GM19467 (cell line): ENCODE measurements at regions not wholly inside any gene's neighbourhood (a gene's known extent, or its start where the extent isn't known, plus 50 kb on each side); places are given as distances from the start of the nearest gene placed in this dataset.

Experiments
- ATAC-seq: cut with Tn5 transposase; IDR thresholded peaks from one replicate; pipeline ENCODE4 v1.9.1; 2021; ENCODE audit warnings: mild to moderate bottlenecking, moderate library complexity; ENCODE audit not compliant: unreplicated experiment

DNA sequence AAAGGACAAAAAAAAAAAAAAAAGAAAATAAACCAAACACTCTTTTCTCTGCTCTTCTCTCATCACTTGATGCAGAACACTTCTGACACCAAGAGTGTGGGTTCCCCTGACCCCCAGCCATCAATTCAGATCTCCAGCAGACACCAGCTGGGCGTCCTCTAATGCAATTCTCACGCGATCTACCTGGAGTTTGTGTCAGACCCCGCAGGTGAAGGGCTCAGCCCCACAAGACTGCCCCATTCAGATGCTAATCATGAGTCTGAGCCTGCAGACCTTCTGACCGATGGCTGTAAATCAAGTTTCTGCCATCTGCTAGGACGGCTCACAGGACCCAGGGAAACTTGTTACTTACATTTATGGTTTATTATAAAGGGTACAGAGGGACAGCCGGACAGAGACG is 133.6 kb upstream of the C1orf174 start:
- ATAC-seq, result no peak

DNA sequence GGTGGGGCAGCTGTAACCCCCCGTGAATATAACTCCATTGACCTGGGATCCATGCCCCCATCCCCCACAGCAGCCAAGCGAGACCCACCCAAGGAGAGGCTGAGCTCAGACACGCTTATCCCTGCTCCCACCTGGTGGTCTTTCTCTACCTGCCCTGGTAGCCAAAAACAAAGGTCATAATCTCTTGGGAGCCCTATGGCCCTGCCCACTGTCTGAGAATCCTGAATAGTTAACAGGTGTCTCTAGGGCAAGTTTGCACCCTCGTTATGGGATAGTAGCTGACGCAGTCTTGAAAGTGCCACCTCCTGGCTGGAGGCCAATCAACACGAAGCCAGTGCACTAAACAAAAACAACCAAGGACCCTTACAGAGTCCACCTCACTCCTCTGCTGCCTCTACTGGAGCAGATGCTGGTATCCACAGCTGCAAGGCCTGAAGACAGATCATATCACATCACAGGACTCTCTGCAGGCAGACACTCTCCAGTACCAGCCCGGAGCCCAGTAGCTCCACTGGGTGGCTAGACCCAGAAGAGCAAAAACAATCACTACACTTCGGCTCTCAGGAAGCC is 134.3 kb upstream of the C1orf174 start:
- ATAC-seq, result no peak

DNA sequence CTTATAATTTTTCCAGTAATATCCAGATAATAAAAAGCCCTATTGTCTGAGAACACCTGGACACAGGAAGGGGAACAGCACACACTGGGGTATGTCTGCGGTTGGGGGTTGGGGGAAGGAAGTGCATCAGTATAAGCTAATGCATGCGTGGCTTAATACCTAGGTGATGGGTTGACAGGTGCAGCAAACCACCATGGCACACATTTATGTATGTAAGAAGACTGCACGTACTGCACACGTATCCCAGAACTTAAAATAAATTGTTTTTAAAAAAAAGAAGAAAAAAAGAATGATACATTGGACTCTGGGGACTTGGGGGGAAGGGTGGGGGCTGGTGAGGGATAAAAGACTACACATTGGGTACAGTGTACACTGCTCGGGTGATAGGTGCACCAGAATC is 144.9 kb upstream of the C1orf174 start:
- ATAC-seq, result no peak

DNA sequence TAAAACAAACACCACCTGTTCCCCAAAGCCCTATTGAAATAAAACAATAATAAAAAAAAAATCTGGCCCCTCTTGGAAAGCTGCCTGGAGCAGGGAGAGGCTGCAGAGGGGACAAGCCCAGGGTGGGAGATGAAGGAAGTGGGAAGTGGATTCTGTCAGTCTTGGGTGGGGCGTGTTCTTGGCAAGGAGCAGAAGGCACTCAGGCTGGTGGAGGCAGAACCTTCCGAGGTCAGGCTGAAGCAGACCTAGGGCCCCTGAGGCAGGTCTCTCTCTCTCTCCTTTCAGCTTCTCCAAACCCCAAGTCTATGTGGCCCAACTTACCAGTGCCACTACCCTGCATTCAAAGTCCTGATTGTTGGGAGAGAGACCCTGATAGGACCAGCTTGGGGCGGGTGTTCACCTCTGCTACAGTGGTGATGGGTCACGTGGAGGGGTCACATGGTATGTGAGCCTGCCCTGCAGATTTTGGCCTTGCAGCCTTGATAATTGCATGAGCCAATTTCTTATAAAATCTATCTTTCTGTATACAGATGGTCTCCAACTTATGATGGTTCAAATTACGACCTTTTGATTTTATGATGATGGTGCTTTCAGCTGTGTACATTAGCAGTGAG is 145.4 kb upstream of the C1orf174 start:
- no peak for ATAC-seq

DNA sequence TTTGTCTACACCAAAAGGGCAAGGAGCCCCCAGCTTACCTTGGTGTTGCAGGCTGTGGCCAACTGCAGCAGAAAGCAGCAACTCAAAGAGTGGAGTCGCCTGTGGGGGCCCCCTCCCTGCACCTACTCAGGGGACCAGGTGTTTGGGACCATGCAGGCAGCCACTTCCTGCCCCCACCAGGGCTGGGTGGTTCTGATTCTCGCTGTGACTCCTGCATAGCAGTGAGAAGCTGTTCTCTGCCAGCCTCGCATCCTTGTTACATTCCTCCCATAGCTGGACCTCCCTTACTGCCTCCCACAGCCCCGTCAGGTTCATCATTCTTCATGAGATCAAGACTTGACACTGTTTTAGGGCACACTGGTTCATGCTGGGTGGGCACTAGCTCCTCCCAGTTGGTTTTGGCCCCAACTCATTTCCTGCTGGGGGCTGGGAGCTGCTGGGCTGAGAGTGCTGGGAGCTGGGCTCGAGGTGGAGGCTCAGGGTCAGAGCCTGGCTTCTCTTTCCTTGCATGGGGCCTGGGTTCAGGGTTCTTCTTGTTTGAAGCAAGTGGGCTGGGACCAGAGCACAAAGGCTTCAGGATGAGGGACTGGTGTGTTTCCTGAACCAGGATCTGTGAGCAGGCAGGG is 146.9 kb upstream of the C1orf174 start:
- no peak for ATAC-seq

DNA sequence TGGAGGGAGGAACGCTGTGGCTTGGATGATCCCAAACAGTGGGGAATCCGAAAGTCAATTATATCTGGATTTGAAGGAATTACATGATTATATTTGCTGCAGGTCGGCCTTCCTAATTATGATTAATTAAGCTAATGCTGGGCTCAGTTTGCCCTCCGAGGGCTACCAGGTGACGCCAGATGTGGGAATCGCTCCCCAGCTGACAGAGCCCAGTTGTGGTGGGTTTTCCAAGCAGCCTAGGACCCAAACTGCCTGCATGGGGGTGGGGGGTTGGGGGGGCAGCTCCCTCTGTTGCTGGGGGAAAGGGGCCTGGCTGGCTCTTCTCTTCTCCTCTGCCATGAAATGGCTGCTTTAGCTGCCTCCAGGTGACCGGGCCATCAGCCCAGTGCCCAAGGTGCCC is 147.6 kb upstream of the C1orf174 start:
- ATAC-seq, result no peak

DNA sequence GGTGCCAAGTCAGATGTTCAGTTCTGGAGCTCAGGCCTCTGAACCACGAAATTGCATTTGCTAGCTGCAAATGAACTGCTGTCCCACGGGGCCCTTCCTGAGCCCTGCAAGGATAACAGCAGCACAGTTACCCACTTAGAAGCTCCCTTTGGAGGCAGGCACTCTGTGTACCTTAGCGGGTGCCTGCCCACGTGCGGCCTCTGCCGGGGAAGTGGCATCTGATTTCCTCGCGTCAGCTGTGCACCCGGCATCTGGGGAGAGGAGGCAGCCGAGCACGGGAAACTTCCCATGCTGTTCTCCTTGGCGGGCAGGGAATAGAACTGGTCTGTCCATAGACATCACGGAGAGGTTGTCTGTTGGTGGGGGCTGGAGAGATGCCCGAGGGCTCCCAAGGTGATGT is 148.0 kb upstream of the C1orf174 start:
- no peak for ATAC-seq

DNA sequence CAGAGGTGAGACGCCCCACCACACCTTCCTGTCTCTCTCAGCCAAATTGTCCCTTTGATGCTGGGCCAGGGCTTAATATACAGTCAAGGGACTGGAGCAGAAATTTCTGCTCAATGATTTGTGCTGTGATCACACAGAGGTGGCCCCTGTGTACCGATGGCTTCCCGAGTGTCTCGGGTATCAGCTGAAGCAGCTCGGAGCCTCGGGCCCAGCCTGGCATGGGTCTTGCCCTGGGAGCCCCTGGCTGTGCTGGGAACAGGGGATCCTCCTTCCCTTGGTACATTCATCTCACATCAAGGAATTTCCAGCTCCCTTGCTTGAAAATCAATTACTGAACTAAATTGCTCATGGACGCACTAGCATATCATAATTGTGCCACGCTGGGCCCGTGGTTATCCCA is 148.8 kb upstream of the C1orf174 start:
- no peak for ATAC-seq

DNA sequence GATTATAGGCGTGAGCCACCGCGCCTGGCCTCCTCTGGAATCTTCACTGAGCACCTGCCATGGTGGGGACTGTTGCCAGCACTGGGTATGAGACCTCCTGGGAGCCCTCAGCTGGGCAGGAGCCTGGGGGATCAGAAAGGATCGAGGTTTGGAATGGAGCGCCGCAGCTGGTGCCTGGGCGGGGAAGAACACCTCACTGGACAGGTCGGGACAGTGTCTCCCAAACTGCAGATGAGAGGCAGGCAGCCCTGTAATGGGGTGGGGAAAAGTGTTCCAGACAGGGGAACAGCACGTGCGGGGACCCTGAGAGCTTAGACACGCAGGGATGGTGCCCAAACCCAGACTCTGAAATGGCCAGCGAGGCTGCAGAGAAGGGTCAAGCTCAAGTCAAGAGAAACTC is 150.9 kb upstream of the C1orf174 start:
- ATAC-seq, result no peak

DNA sequence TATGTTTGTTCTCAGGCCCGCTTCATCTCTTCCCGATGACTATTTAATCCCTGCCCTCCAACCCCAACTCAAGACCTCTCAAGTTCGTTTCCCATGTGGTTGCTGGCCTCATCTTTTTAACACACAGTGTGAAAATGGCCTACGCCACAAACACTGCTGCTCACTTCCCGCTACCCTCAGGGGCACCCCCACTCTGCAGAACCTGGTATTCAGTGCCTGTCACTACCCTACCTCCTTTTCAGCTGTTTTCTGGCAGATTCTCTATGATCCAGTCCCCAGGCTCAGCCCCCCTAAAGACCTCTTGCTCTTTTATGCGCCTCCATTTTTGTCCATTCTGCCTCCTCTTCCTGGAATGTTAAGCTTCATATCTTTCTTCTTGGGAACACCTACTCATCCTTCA is 152.6 kb upstream of the C1orf174 start:
- no peak for ATAC-seq

DNA sequence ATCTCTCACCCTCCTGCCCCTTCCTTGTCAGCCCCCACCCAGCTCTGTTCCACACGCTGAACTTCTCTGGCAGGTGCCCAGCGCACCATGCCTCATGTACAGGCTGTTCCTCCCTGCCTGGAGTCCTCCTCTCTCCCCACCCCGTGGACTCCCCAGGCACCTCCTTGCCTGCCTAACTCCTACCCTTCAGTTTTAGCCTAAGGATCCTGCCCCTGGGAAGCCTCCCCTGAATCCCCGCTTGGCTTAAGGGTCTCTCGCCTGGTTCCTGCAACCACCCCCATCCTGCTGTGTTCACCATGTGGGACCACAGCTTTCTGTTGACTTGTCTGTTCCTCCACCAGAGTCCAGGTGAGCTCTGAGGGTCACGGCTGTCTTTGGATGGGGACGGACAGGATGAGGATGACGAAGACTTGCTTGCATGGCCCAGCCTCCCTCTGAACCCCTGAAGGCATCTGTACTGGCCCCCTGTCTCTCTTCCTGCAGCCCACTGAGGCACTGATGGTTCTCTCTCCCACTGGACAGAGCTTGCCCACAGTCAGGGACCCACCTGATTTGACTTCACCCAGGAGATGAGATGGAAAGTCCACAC is 153.2 kb upstream of the C1orf174 start:
- ATAC-seq, result no peak

DNA sequence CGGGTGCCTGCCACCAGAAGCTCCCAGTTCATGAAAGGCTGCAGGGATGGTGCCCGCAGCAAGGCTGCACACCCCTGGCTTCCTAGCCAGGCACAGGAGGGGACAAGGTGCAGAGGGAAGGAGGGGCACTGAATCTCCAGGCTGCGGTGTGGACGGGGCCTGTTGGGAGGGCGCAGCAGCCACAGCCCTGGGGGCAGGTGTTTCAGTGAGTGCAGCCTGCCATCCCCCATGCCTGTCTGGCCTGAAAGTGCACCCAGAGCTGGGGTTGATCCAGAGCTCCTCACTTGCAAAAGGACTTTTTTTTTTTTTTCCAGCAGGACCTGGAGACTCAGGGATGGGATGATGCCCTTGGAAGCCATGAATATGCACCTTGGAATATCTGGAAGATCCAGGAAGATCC is 153.7 kb upstream of the C1orf174 start:
- ATAC-seq, result no peak

DNA sequence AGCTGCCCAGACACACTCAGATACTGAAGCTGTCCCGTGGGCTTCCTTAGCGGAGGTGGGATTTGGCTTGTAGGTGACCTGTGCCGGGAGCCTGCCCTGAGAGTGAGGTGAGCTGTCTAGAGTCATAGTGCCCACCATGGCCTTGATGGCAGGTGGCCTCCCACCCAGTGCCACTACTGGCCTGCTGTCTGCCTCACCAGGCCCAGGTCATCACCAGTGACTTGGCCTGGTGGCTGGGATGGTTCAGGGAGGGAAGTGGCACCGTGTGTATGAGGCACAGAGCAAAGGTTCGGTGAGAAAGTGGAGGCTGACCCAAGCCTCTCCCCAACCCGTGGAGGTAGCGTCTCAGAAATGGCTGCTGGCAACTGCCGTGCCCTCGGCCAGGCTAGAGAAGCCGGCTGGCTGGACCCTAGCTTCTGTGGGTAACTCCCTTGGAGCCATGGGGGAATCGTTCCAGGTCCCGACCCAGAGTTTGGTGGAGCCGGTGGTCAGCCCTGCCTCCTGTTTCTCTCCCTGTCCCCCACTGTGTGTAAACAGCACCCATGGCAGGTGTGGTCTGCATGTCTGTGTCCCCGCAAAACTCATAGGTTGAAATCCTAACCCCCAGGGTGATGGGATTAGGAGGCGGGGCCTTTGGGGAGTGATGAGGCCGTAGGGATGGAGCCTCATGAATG is 155.4 kb upstream of the C1orf174 start:
- no peak for ATAC-seq

DNA sequence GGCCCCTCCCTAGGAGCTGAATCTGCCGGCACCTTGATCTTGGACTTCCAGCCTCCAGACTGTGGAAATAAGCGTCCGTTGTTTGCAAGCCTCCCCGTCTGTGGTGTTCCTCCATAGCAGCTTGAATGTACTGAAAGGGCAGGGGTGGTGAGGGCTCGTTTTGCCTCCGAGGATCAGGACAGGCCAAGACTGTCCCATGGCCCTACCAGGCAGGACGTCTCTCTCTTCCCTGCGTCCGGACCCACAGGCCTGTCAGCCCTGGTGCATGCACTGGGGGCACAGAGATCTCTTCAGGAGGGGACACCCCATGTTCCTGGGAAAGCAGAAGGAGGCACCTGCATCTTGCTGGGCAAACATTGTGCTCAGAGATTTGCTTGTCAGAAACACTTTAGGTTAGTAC is 156.3 kb upstream of the C1orf174 start:
- no peak for ATAC-seq

DNA sequence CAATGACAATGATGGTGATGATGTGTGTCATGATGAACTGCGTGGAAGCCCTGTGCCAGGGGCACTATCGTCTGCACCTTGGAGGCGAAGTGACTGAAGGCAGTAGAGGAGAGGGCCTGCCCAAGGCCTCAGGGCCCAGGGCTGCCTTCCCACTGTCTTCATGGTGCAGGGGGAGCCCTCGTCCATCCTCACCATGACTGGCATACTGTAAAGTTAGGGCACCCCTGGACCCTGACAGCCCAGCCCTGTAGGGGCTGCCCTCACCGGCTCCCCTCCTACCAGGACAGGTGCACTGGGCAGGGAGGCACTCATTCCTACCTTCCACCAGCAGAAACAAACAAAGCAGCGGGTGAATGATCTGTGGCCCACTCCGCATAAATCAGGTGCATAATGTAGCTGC is 156.9 kb upstream of the C1orf174 start:
- no peak for ATAC-seq

DNA sequence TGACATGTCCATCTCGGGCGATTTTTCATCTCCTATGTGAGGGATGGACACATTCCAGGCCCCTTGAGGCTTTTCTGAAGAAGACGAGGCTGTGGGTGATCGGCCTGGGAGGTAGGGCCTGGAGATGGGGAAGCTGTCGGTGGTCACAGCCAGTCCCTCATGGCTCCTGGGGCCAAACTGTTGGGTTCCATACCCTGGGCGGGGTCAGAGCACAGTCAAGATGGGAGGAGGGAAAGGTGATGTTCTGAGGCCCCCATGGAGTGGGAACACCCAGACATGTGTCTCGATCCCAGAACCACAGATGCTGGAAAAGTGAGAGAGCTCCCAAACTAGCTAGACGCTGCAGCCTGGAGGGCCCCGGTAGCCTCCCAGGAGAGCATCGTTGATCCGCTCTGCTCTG is 157.5 kb upstream of the C1orf174 start:
- ATAC-seq, result no peak

DNA sequence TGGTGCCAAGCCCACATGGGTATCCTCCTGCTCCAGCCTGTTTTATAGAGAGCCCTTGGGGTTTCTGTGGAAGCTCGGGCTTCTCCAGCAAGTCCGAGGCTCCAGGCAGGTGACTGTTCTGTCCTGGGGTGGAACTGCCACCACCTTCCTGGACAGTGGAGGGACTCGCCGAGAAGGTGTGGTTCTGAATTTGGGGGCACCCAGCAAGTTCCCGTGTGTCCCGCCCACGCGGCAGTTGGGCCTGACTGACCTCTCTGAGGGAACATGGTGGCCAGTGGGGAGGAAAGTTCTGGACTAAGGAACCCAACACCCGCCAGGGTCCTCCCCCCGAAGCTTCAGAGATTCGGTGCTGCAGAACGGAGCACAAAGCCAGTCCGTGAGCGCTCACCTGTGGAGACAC is 158.1 kb upstream of the C1orf174 start:
- ATAC-seq, result no peak

DNA sequence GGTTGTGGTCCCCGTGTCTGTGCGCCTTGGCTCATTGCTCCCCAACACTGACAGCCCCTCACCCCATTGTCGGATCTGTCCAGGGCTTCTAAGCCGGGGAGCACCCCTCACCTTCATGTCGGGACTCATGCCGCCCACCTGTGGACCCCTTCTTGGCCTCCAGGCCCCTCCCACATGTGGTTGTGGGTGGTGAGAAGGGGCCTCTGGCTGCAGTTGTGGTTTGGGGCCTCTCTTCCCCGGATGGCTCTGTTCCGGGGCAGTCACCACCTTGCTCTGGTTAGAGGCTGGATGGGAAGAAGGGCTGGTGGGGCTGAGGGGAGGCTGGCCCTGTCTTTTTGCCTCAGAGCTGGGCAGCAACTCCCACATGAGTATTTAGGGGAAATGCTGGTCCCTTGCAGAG is 158.6 kb upstream of the C1orf174 start:
- ATAC-seq, result no peak

DNA sequence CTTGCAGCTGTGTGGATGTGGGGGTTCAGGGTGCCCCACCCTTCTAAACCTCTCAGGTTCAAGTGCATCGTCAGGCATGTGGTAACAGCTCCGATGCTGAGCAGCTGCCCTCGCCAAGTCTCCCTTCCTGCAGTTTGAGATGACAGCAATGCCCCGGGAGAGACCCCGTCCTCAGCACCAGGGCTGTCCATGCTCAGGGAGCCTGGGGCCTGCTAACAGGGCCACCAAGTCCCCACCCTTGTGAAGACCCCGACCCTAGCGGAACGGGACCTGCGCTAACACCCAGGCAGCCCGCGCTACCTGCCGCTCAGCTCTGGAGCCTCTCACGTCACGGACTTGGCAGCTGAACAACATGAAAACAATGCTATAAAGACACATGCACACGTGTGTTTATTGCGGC is 159.2 kb upstream of the C1orf174 start:
- ATAC-seq, result no peak

DNA sequence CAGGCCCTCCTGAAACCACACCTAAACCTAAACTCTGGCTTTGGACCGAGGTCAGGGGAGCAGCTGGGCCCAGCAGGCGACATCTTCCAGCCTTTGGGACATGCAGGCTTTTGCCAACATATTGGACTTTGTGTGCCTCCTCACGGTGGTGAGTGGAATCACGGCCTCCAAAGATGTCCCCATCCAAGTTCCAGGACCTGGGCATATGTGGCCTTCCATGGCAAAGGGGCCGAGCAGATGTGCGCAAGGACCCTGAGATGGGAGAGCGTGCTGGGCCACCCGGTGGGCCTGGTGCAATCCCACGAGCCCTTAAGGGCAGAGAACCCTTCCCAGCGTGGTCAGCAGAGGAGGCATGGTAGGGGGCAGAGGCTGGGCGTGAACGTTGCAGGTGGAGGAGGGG is 160.8 kb upstream of the C1orf174 start:
- no peak for ATAC-seq

DNA sequence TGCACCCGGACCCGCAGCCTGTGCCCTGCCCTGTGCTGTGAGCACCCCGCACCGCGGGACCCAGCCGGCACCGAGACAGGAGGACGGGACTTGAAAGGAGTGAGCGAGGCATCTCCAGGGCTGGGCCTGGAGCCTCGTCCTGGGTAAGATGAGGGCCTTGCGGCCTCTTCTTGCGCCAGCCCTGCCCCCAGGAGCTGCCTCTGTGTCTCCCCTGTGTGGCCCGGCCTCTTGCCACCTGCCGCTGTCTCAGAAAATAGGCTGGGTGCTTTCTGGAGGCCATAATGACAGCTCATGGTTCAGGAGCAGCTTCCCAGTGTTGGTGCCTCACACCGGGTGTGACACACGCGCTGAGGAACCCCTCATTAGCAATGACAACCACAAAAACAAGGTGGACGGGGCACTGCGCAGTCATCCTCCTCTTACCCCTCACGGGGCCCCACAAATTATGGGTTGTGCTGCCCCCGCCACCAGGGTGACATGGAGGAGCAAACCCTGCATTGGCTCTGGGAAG is 161.5 kb upstream of the C1orf174 start:
- ATAC-seq, result no peak

DNA sequence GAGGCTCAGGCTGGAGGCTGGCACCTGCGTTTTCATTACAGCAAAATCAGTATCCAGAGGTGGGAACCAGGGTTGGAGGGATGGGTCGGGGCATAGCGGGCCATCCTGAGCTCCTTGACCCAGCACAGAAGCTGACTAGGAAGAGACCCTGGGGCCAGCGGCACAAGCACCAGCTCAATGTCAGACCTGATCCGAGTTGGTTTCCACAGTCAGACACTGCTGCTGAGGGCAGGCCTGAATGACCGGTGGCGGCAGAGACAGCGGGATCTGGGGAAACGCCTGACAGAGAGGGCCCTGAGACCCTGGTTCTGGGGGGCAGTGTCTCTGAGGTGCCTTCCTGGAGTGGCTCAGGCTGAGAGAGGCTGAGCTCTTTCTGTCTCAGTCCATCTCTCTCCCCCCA is 162.0 kb upstream of the C1orf174 start:
- ATAC-seq, result no peak
